Smooth muscle cell (in vitro differentiated cells): ENCODE measurements at regions not wholly inside any gene's neighbourhood (a gene's known extent, or its start where the extent isn't known, plus 50 kb on each side); places are given as distances from the start of the nearest gene placed in this dataset. TPM values are rescaled to one million over a fixed set of nuclear protein-coding genes. Genes with fewer than 3 reads are reported as not detected.

ENCODE experiments used
- DNase-seq: peaks from one replicate; lab custom pipeline; 2025; ENCODE audit not compliant: unreplicated experiment; lab: John Stamatoyannopoulos, UW
- H2AFZ ChIP-seq: fragments of 200-600 bp; sonication (generic); 2 replicates; pipeline ENCODE4 v1.6.0; 2016; ENCODE audit warnings: antibody characterized with exemption, low read depth, mild to moderate bottlenecking
- H3F3A ChIP-seq: fragments of 200-600 bp; sonication (generic); 2 replicates; pipeline ENCODE4 v1.6.0; 2017; ENCODE audit warnings: antibody characterized with exemption, low read depth
- H3K27ac ChIP-seq: fragments of 200-600 bp; sonication (generic); 2 replicates; pipeline ENCODE4 v1.5.1; 2016; ENCODE audit warnings: low read depth, mild to moderate bottlenecking
- H3K27me3 ChIP-seq: fragments of 200-600 bp; sonication (generic); 2 replicates; pipeline ENCODE4 v1.6.1; 2016; ENCODE audit warnings: low read depth, mild to moderate bottlenecking
- H3K36me3 ChIP-seq: fragments of 200-600 bp; sonication (generic); 2 replicates; pipeline ENCODE4 v1.5.1; 2016; ENCODE audit warnings: low read depth
- H3K4me1 ChIP-seq: fragments of 200-600 bp; sonication (generic); 2 replicates; pipeline ENCODE4 v1.5.1; 2016; ENCODE audit warnings: low read depth
- H3K4me2 ChIP-seq: fragments of 200-600 bp; sonication (generic); 2 replicates; pipeline ENCODE4 v1.6.0; 2016; ENCODE audit warnings: mild to moderate bottlenecking
- H3K4me3 ChIP-seq: fragments of 200-600 bp; sonication (generic); 2 replicates; pipeline ENCODE4 v1.5.1; 2016; ENCODE audit warnings: mild to moderate bottlenecking
- H3K79me2 ChIP-seq: fragments of 200-600 bp; sonication (generic); 2 replicates; pipeline ENCODE4 v1.6.0; 2016; ENCODE audit warnings: low read depth, mild to moderate bottlenecking
- H3K9ac ChIP-seq: fragments of 200-600 bp; sonication (generic); 2 replicates; pipeline ENCODE4 v1.6.0; 2016; ENCODE audit warnings: low read depth
- H3K9me3 ChIP-seq: fragments of 200-600 bp; sonication (generic); replicated peaks from 2 replicates; pipeline ENCODE4 v1.5.1; 2016; ENCODE audit warnings: low read depth
- H4K20me1 ChIP-seq: fragments of 200-600 bp; sonication (generic); 2 replicates; pipeline ENCODE4 v1.6.0; 2016; ENCODE audit warnings: low read depth
- CTCF ChIP-seq: fragments of 200-600 bp; sonication (generic); IDR thresholded peaks from 2 replicates; pipeline ENCODE4 v1.5.1; 2017; ENCODE audit warnings: borderline replicate concordance, mild to moderate bottlenecking, antibody characterized with exemption; ENCODE audit not compliant: insufficient read depth, poor library complexity, severe bottlenecking
- WGBS: methylation state at CpG from one replicate; pipeline ENCODE4 v1.1.7; 2016; ENCODE audit warnings: low lambda C conversion rate; 5-methylcytosine and 5-hydroxymethylcytosine counted together
- microRNA counts: library from miRNA; unstranded; fragments of <30 nt; microRNA quantifications from one replicate; lab custom pipeline; 2016
- microRNA-seq: library from miRNA; unstranded; fragments of <30 nt; microRNA quantifications from one replicate; pipeline ENCODE4, GENCODE V29; 2016; ENCODE audit warnings: borderline number of aligned reads
- small RNA-seq: library from RNA; depleted of rRNA; stranded (forward); fragments of <200 nt; gene quantifications from one replicate; pipeline ENCODE3, GENCODE V24; 2014

GRCh38 chr10:14380746-14381145 lies 50.0 kb upstream of the FRMD4A start:
- no peak overlapping the region for H3K4me3 ChIP-seq
- no peaks in the 10 kb centered on the region for H3K79me2 ChIP-seq
- TF ChIP-seq CTCF, result no peak
- H3K4me1 ChIP-seq, result peaks cover 6% of the 10 kb centered on the region
- peaks cover 4% of the 10 kb centered on the region for H3F3A ChIP-seq
- H3K9me3 ChIP-seq, result no peaks in the 10 kb centered on the region
- no peak overlapping the region for H3K27ac ChIP-seq
- WGBS, result 83% methylated on average over 1 of the region's 1 CpG
- H3K27me3 ChIP-seq, result no peaks in the 10 kb centered on the region
- no peak overlapping the region for H2AFZ ChIP-seq
- H4K20me1 ChIP-seq, result no peaks in the 10 kb centered on the region
- no peaks in the 10 kb centered on the region for H3K36me3 ChIP-seq
- DNase-seq, result no peak
- no peak overlapping the region for H3K9ac ChIP-seq
- H3K4me2 ChIP-seq, result no peak overlapping the region

MicroRNA genes in the stretch of these regions (microRNA counts, 767-probe panel; counts per million panel counts)
- microRNA hsa-miR-1265 (lab: Ali Mortazavi, UCI), result 183 counts per million

Small RNA genes lying in the stretch of these regions (microRNA-seq; reads per million reads assigned to microRNA genes)
- gene MIR1265 (2.9 reads per million), gene MIR4293 (not detected)

Small RNA genes lying in the stretch of these regions (small RNA-seq; reads per million reads assigned to genes)
- not detected for gene MIR1265
- not detected for gene MIR4293
